ENCODE measurements at regions not wholly inside any gene's neighbourhood (a gene's known extent, or its start where the extent isn't known, plus 50 kb on each side); places are given as distances from the start of the nearest gene placed in this dataset.
A peak's percentile ranks its signal among the peaks of the same experiment; 100 is the strongest.
"Not testable (repeated sequence)": the region's sequence is repeated elsewhere in the genome, so short reads cannot be mapped to it uniquely, and the experiment has no call there.

DNA sequence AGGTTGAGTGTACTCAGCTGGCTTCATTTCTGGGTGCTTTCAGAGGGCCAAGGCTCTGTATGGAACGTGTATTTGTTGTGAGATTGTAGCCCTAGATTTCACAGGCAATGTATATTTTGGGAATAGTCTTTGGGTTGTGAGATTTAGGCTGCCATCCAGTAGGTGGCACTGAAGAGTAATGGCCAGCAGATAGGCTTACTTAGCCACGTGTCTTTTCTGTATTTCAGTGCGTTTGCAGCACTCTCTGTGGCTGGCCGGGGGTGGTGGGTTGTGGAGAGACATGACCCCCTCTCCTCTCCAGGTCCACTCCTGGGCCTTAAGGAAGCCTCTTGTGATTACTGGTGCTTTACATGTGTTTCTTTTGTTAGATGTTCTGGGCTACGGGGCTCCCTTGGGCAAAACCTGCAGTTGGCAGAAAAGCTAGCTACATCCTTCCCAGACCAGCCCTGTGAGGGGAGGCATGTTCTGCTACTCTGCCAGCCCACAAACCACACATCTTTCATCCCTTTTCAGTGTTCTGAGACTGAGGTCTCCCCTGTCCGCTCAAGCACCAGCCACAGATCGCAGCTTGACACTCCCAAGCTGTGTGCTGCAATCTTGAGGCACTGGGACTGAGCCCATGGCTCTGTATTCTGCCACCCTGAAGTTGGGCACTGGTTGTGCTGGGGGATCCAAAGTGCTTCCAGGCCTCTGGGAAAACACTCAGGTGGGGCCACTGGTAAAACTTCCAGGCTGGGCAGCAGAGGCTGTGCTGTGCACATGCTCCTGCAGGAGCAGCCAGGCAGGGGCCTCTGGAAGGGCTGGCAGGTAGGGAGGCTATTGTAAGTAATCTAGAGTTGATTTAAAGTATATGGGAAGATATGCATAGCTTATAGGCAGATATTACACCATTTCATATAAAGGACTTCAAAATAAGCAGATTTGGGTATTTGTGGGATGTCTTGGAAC lies 1096.8 kb upstream of the PCDH20 start:
- peak; percentile 30 for DNase-seq

DNA sequence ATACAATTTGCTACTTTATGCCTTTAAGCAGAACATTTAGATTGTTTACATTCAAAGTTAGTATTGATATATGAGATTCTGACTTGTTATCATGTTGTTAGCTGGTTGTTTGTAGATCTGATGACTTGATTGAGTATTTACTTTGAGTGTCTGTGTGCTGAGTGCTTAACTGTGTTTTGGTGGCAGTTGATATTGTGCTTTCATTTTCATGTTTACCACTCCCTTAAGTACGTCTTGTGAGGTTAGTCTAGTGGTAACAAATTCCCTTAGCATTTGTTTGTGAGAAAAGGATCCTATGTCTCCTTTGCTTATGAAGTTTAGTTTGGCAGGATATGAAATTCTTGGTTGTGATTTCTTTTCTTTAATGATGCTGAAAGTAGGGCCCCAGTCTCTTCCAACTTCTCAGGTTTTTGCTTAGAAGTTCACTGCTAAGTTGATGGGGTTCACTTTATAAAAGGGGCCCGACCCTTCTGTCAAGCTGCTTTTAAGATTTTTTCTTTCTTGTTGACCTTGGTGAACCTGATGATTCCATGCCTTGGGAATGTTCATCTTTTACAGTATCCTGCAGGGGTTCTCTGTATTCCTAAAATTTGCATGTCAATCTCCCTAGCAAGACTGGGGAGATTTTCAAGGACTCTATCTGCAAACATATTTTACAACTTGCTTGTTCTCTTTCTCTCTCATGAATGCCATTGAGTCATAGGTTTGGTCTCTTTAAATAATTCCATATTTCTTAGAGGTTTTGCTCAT lies 1095.4 kb upstream of the PCDH20 start:
- DNase-seq, result no peak

DNA sequence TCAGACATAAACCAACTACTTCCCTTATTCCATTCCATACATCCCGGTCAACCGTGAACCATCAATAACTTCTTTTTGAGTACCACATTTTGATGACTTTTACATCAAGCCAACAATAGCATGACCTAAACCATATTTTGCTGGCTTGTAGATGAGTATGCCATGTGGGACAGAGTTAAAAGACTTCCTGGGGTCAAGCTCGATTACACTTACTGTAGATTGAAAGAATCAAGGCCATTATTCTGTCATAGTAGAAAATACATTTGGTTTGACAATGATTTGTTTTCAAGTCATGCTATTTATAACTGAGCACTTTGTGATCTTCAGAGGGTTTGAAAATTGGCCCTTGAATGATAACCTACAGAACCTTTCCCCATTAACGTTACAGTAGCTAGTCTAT lies 1086.9 kb upstream of the PCDH20 start:
- no peak for DNase-seq

DNA sequence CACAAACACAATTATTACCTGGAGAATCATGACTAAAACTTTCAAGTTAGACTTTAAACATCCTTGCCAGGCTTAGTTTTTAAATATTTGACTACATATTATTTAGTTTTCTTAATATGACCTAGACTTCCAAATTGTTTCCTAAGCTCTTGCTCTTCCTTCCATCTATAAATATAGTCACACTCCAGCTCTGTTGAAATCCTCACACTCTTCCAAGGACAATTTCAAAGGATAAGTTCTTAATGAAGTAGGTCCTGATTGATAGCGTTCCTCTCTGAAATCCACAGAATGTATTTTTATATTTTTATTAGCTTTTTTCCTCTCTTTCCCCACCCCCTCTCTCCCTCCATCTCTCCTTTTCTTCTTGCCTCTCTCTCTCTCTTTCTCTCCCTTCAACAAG lies 1074.1 kb upstream of the PCDH20 start:
- no peak for DNase-seq

DNA sequence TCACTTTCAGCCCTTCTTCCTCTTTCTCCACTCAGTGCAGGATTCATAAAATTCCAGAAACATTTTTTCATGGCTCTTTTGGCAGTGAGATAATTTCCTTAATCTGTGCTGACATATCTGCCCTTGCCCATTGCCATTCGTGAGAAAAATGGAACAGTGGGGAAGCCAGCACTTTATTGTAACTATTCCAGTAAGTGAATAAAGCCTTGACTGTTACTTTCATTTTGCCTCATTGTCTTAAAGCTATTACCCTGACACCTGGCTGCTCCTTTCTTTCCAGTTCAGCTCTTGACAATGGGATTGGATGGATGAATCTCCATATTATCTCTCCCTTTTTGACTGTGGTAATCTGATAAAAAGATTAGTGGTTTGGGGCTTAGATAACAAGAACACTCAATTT lies 1068.1 kb upstream of the PCDH20 start:
- DNase-seq, result no peak

DNA sequence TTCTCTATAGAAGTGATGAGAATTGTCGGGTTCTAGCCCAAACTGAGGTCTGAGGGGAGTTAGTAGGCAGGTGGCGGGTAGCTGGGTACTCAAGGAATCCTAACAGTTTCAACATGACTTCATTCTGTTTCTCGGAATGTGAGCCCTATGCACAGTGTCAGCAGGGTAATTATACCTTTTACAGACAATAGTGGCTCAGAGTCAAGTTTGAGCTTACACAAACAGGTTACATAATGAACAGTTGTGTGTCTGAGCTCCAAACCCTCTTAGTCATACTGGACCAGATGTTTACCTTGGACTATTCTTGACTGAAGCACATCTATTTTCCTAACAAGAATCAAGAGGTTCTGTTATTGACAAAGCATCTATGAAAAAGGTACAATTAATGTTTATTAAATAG lies 1066.7 kb upstream of the PCDH20 start:
- DNase-seq, result no peak

DNA sequence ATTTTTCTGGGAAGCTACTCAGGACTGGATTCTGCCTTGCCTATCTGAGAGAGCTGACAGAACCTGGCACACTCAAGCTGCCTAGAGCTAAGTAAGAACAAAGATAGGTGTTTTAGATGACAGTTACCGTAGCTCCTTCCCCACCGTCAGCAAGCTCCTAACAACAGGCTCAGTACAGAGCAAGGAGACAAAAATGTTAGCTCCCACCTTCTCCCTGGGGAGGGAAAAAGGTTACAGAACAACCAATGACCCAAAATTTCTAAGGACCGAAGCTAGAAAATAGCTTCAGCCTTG lies 1058.2 kb upstream of the PCDH20 start:
- no peak for DNase-seq

DNA sequence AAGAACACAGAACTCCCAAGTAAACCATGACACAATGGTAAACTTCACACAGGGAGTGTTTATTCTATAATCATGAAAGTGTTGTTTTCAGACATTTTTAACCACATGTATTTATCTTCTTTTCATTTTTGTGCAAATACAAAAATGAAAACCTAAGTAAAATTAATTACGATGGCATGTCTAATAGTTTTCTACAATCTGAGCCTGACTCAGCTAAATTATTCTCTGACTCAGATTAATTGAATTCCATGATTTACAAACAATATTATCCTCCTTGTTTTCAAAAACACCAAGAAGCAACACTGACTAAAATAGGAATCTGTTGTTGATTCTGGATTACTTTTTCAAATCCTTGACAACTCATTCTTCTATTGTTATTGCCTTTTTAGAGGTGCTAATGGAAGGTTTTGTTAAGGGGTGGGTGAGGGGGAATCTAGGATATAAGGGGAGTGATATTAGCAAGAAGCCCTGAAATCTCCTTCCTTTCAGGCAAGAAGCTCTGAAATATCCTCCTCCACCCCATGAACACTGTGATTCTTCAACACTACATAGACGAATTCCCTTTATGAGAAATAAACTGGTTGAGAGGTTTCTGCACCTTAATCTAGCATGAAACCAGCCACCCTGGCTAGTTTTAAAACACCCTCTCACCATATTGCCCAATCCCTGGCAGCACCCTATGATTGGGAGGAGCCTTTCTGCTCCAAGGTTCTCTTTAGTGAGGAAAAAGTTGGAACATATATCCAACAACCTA lies 1057.7 kb upstream of the PCDH20 start:
- DNase-seq, result no peak

DNA sequence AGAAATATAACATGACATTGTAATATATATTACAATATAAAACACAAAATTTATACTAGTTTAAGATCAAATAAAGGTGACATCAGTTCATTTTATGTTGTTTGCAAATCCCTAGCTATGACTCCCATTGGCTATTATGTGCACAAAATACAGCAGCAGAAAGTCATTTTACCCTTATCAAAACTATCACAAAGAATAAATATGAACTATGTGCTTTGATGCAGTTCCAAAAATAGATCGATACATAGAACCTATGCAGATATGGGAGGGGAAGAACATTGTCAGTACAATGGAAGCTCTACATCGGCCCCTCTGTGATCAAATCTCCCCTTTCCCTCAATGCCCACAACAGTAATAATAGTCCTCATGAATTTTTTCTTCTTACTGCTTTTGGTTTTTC lies 1038.1 kb upstream of the PCDH20 start:
- no peak for DNase-seq

DNA sequence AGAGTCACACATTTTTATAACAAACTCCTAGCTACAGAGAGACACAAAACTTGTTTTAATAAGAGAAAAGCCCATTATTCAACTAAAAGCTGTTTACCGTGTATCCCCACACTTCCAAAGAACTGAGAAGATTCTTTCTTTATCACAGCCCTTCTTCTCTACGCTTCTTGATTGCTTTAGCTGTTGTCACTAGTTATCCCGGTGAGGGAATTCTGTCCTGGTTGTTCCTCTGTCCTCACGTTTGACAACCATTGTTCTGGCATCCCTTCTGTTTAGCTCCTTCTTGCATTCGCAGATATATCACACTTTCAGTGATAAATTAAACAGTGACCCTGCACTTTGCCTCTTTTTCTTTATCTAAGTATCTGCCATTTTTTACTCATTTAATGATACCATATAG lies 1035.1 kb upstream of the PCDH20 start:
- DNase-seq, result no peak

DNA sequence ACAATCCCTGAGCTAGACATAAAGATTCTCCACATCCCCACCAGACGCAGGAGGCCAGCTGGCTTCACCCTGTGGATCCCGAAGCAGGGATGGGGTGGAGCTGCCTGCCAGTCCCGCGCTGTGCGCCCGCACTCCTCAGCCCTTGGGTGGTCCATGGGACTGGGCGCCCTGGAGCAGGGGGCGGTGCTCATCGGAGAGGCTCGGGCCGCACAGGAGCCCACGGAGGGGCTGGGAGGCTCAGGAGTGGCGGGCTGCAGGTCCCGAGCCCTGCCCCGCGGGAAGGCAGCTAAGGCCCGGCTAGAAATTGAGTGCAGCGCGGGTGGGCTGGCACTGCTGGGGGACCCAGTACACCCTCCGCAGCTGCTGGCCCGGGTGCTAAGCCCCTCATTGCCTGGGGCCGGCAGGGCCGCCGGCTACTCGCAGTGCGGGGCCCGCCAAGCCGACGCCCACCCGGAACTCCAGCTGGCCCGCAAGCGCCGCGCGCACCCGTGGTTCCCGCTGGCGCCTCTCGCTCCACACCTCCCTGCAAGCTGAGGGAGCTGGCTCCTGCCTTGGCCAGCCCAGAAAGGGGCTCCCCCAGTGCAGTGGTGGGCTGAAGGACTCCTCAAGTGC lies 1032.2 kb upstream of the PCDH20 start:
- DNase-seq, result not testable (repeated sequence)

DNA sequence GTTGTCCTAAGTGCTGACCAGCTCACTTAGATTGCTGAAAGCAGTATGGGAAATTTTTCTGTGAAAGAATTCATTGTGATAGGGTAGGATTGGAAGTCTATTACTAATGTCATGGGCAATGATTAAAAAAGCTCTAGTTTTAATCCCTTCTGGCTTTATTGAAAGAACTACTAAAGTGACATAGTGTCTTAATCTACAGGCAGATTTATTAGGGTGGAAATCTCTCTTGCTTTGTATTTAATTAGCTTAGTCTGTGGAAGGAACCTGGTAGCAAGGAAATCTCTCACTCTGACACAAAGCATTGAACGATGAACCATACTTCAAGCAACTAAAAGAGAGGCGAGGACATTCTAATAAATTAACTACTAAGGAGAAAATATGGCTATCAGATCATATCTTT lies 1029.2 kb upstream of the PCDH20 start:
- DNase-seq, result no peak

DNA sequence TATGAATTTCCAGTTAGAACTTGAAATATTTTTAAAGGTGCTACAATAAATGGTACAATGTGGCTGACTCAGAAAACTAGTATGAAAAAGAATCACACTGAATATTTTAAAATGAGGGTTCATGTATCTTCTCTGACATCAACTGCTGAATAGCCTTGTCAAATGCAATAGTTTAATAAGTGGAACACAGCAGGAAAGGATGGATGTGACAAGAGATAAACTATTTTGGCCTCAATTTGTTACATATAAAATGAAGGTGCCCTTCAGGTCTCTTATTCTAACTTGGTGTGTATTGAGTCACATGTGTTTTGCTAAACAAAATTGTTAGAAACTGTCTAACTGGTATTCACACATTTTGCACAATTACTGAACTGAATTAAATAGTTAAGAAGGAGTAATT lies 1018.4 kb upstream of the PCDH20 start:
- DNase-seq, result no peak

DNA sequence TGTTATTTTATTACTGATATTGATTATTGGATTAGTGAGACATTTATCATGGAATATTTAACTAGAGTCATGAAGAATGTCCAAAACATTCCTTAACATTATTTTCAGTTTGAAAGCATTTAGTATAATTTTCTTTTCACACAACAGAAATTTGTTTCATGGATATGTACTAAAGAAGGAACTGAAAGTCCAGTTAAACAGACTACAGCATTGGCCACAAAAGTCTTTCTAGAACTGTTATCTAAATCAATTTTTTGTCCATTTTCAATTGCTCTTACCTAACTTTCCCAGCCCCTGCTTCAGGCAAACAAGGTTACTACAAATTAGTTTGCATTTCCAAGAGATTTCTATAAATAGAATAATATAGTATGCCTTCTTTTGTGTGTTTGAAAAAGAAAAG lies 1018.0 kb upstream of the PCDH20 start:
- no peak for DNase-seq

DNA sequence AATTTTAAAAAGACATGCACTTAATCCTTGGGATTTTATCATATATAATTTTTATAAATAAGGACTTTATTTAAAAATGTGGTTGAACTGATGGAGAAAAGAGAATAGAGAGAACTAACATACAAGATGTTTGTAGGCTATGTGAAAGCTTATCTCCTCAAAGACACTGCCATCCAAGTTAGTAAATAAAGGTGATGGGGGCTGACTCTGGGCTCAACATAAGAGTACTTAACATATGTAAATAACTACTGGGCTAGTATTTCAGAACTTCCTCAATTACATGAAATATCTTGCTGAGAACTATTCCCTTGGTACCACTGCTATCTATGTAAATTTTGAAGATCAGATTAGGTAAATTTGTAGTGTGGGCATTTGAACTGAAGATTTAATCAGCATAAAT lies 1017.3 kb upstream of the PCDH20 start:
- DNase-seq, result no peak

DNA sequence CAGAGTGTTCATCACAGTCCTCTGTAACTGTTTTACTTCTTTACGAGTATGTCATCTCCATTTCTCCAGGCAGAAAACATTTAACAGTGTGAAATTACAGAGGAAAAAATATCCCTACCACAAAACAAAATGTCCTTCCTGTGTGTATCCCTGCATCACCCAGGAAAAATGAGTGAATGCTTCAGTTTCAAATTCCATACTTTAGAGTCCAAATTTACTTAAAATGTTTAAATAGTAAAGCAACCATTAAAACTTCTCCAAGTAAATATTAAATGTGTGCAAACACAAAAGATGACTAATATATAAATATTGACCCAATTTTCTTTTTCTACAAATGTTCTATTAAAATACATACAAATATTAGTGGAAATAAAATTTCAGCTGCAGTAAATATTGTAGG lies 1016.6 kb upstream of the PCDH20 start:
- no peak for DNase-seq

DNA sequence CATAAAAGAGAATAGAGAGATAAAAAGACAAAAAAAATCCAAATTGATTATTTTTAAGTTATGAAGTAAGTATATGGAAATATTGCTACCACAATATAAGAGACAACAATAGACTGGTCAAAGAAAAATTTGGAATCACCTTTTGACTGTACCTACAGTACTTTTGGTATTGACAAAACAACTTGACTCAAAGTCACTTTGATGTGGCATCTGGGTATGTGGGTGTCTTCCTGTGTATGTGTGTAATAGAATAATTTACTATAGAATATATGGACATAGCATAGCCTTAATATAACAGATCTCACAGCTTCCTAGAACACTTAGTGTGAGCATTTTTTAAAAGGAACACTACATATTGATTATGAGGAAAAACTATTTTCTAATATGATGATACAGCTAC lies 1016.2 kb upstream of the PCDH20 start:
- DNase-seq, result no peak

DNA sequence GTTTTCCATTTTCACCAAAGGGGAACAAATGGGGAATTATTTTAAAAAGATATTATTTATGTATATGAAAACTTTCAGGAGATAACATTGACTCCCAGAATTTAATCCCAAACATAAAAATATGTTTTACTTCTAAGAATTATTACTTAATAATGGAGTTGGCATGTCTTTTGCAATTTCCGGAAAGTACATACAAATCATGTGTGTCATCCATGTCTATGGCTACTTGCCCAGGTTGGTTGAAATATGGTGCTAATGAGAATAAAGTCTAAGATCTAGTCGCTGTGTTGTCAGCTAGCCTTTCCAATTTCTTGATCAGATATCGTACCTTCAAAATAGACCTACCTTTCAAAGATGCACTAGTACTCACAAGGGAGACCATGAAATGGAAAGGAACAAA lies 1003.2 kb upstream of the PCDH20 start:
- DNase-seq, result no peak

DNA sequence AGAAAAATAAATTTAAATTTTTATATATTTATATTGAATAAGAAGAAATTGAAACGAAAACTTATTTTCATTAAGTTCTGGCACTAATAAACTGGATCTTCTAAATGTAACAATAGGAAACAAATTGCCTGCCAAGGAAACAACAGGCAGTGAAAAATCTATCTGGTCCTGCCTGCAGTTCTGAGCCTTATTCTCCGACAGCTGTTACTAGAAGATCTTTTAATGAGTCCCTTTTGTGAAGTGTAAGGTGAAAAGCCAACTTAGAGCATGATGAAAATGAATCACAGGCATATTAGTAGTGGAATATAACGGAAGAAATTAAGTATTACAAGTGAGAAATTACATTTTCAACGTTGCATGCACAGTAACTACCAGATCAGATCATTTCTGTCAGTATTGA lies 1002.7 kb upstream of the PCDH20 start:
- DNase-seq, result no peak

DNA sequence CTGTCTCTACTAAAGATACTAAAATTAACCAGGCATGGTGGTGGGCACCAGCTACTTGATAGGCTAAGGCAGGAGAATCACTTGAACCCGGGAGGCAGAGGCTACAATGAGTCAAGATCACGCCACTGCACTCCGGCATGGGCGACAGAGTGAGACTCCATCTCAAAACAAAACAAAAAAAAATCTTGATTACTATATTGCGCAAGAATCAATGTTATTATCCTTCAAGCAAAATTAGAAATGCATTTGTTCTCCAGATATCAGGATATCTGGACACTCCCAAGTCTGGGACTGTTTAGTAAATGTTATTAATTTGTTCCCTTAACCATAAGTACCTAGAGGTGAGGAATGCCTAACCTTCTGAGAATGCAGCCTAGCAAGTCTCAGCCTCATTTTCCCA lies 992.2 kb upstream of the PCDH20 start:
- no peak for DNase-seq

DNA sequence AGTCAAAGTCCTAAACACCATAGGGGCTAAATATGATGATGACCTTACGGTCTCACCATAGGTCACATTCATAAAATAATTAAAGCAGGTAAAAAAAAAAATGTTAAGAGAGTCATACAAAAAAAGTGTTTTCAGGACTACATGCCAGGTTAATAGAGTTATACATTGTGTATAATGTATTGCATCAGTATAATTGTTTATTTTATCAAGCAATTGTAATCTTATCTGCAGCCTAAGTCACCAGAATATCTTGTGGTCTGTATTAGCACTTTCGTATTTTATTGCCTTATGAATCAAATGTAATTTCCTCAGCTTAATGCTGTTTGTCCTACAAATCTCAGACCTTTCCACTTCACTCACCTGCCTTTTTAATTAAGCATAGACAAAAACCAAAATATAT lies 972.9 kb upstream of the PCDH20 start:
- DNase-seq, result no peak

DNA sequence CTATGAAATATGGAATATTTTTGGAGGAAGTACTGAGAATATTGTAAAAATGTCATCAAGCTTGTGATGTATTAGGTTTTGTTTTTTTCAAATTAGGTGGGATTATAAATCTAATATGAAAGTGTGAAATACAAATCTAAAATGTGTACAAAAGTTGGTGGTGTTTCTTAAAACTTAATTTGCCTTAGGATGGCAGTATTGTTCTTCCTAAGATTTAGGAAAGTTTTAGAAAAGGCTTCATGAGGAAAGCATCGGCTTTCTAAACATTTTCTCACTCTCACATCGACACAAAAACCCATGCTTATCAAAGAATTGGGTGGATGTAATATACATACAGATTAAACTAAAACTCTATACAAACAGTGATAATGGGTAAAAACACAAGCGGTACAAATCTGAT lies 972.0 kb upstream of the PCDH20 start:
- DNase-seq, result no peak

DNA sequence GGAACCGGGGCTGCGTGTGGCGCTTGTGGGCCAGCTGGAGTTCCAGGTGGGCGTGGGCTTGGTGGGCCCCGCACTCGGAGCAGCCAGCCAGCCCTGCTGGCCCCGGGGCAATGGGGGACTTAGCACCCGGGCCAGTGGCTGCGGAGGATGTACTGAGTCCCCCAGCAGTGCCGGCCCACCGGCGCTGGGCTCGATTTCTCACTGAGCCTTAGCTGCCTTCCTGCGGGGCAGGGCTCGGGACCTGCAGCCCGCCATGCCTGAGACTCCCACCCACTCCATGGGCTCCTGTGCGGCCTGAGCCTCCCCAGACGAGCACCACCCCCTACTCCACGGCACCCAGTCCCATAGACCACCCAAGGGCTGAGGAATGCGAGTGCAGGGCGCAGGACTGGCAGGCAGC lies 963.6 kb upstream of the PCDH20 start:
- DNase-seq, result not testable (repeated sequence)
